Heart left ventricle (tissue), 13 donors: ENCODE measurements at regions not wholly inside any gene's neighbourhood (a gene's known extent, or its start where the extent isn't known, plus 50 kb on each side); places are given as distances from the start of the nearest gene placed in this dataset.

Experiments
- POLR2A ChIP-seq, 2 donors: fragments of 450-650 bp; IDR thresholded peaks; one replicate each; pipeline ENCODE4 v1.6.1; 2017; ENCODE audit warnings: antibody characterized with exemption in 2 of 2, mild to moderate bottlenecking in 2 of 2, moderate library complexity in 2 of 2
- TF ChIP-seq, protein P1 (sequence below), 12 donors: fragments of 200-600 bp; sonication (generic) in 4 of 12; IDR thresholded peaks; one replicate each; pipeline versions ENCODE4 v1.5.0 to v1.8.0; 2018 to 2022; ENCODE audit warnings: antibody characterized with exemption in 12 of 12, mild to moderate bottlenecking in 5 of 12
- donor health status: ischemic (EF 13 %, LVEDD 7.1; RV severe dilation, severe dysfunction).
- donor health status: DM: no; HTN: yes; CAD: no.
- donor health status: DM: no; HTN: no; CAD: no.
- donor health status: ischemic (EF 25% LVEDD 6.9; RV normal size, moderate dysfunction).
- donor health status: ischemic (EF 25% LVEDD 5.7; RV mildly dilated, moderate dysfunction).
- donor health status: ischemic (EF 35%, LVEDD 5.7; RV mildly dilated, moderate dysfunction).
- donor health status: nonischemic (EF 11% LVEDD 7.7; RV severe dilation, severe dysfunction).
- donor health status: DM: yes; HTN: yes; CAD: no.
- donor health status: PGD.
- donor health status: ischemic (EF 29% LVEDD 5.4; RV normal size, mild dysfunction).
- donor health status: nonischemic (EF 23%, LVEDD 6.1; RV moderate dilation, normal function).

DNA sequence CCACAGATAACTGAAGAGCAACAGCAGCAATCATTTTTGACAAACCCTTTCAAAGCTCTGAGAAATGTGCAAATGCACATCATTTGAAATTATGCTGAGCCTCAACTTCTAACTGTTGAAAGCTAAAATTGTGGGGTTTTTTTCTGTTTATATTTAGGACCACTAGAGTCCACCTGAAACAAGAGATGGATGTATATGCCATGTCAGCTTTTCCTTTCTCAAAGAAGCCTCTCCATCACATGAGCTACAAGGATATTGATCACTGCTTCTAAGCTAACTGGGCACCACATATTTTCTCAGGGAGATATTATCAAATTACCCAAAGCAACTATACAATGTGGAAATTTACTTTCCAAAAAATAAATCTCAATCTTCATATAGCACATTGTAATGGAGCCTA, 498.6 kb upstream of the ZNF385D start:
- TF ChIP-seq, protein P1, sequence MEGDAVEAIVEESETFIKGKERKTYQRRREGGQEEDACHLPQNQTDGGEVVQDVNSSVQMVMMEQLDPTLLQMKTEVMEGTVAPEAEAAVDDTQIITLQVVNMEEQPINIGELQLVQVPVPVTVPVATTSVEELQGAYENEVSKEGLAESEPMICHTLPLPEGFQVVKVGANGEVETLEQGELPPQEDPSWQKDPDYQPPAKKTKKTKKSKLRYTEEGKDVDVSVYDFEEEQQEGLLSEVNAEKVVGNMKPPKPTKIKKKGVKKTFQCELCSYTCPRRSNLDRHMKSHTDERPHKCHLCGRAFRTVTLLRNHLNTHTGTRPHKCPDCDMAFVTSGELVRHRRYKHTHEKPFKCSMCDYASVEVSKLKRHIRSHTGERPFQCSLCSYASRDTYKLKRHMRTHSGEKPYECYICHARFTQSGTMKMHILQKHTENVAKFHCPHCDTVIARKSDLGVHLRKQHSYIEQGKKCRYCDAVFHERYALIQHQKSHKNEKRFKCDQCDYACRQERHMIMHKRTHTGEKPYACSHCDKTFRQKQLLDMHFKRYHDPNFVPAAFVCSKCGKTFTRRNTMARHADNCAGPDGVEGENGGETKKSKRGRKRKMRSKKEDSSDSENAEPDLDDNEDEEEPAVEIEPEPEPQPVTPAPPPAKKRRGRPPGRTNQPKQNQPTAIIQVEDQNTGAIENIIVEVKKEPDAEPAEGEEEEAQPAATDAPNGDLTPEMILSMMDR (IDR thresholded peaks at IDR 0.05): no peak
- TF ChIP-seq POLR2A (IDR thresholded peaks at IDR 0.05): no peak
